Posterior vena cava (tissue), 2 donors: ENCODE measurements at regions not wholly inside any gene's neighbourhood (a gene's known extent, or its start where the extent isn't known, plus 50 kb on each side); places are given as distances from the start of the nearest gene placed in this dataset.

Experiments
- DNase-seq: peaks from one replicate; pipeline ENCODE4 v3.0.0-alpha.2; 2020; ENCODE audit warnings: low spot score
- intact Hi-C, 2 donors: fragments of 100-400 bp; cut with DNase I; formaldehyde crosslinking; loops; one replicate each; pipeline versions ENCODE4 v1.14.1 to v1.14.2; 2022 to 2023
- donor health status: DM: yes; HTN: yes; CAD: no.
- donor health status: DM: yes; HTN: yes; CAD: no.

- DNase-seq: no peak
- intact Hi-C loops: no loop called here
Measured at GRCh38 chr13:72156760-72157159, 289.8 kb upstream of the DACH1 start.

- intact Hi-C loops: no loop called here
- DNase-seq: no peak
Measured at GRCh38 chr13:72153272-72153671, 286.3 kb upstream of the DACH1 start.

- intact Hi-C loops: no loop called here
Measured at GRCh38 chr13:72151241-72151640, 284.2 kb upstream of the DACH1 start.

GRCh38 chr13:72150502-72150901 is 283.5 kb upstream of the DACH1 start:
- DNase-seq: no peak
- intact Hi-C loops: no loop called here

More at GRCh38 chr13:72151241-72151640, 284.2 kb upstream of the DACH1 start:
- no peak for DNase-seq

GRCh38 chr13:72149701-72150100 is 282.7 kb upstream of the DACH1 start:
- intact Hi-C loops: no loop called here
- no peak for DNase-seq

GRCh38 chr13:72146816-72147215 is 279.8 kb upstream of the DACH1 start:
- intact Hi-C loops: no loop called here
- no peak for DNase-seq

GRCh38 chr13:72145383-72145782 is 278.4 kb upstream of the DACH1 start:
- DNase-seq: no peak
- intact Hi-C loops: no loop called here

- intact Hi-C loops: no loop called here
- DNase-seq: no peak
Measured at GRCh38 chr13:72144636-72145035, 277.6 kb upstream of the DACH1 start.

- no peak for DNase-seq
- intact Hi-C loops: no loop called here
Measured at GRCh38 chr13:72141855-72142519, 275.0 kb upstream of the DACH1 start.

- no peak for DNase-seq
- intact Hi-C loops: no loop called here
Measured at GRCh38 chr13:72139192-72139591, 272.2 kb upstream of the DACH1 start.

GRCh38 chr13:72132075-72132474 is 265.1 kb upstream of the DACH1 start:
- intact Hi-C loops: no loop called here
- DNase-seq: no peak

GRCh38 chr13:72129117-72129516 is 262.1 kb upstream of the DACH1 start:
- DNase-seq: no peak
- intact Hi-C loops: no loop called here

GRCh38 chr13:72127031-72127430 is 260.0 kb upstream of the DACH1 start:
- intact Hi-C loops: no loop called here

GRCh38 chr13:72126424-72126823 is 259.4 kb upstream of the DACH1 start:
- no peak for DNase-seq
- intact Hi-C loops: no loop called here

More at GRCh38 chr13:72127031-72127430, 260.0 kb upstream of the DACH1 start:
- DNase-seq: no peak

- intact Hi-C loops: no loop called here
- DNase-seq: no peak
Measured at GRCh38 chr13:72125561-72125960, 258.6 kb upstream of the DACH1 start.

- no peak for DNase-seq
- intact Hi-C loops: no loop called here
Measured at GRCh38 chr13:72122661-72123255, 255.8 kb upstream of the DACH1 start.

- intact Hi-C loops: no loop called here
- DNase-seq: no peak
Measured at GRCh38 chr13:72121466-72121865, 254.5 kb upstream of the DACH1 start.

- no peak for DNase-seq
- intact Hi-C loops: no loop called here
Measured at GRCh38 chr13:72120632-72121031, 253.6 kb upstream of the DACH1 start.

GRCh38 chr13:72113931-72114330 is 246.9 kb upstream of the DACH1 start:
- no peak for DNase-seq
- intact Hi-C loops: no loop called here

- DNase-seq: no peak
- intact Hi-C loops: no loop called here
Measured at GRCh38 chr13:72113076-72113475, 246.1 kb upstream of the DACH1 start.

- intact Hi-C loops: no loop called here
- no peak for DNase-seq
Measured at GRCh38 chr13:72112216-72112615, 245.2 kb upstream of the DACH1 start.
